Fibroblast of skin of abdomen (primary cell): ENCODE measurements at regions not wholly inside any gene's neighbourhood (a gene's known extent, or its start where the extent isn't known, plus 50 kb on each side); places are given as distances from the start of the nearest gene placed in this dataset.

ENCODE experiments used
- DNase-seq: peaks from one replicate; pipeline ENCODE4 v3.0.0-alpha.2; 2013

GRCh38 chr21:28749536-28749935 lies 243.1 kb downstream of the LTN1 start:
- DNase-seq = no peak

- DNase-seq = no peak
Measured at GRCh38 chr21:28747464-28747863, 245.2 kb downstream of the LTN1 start.

- no peak for DNase-seq
Measured at GRCh38 chr21:28746166-28746565, 246.5 kb downstream of the LTN1 start.

- peak; percentile 83 for DNase-seq
Measured at GRCh38 chr21:28745131-28746016, 247.3 kb downstream of the LTN1 start.

GRCh38 chr21:28743723-28744122 lies 249.0 kb downstream of the LTN1 start:
- no peak for DNase-seq

GRCh38 chr21:28742527-28742926 lies 250.2 kb downstream of the LTN1 start:
- peak; percentile 72 for DNase-seq

GRCh38 chr21:28740125-28740524 lies 252.6 kb downstream of the LTN1 start:
- DNase-seq = no peak

GRCh38 chr21:28738882-28739281 lies 253.8 kb downstream of the LTN1 start:
- no peak for DNase-seq

- no peak for DNase-seq
Measured at GRCh38 chr21:28738420-28738704, 254.3 kb downstream of the LTN1 start.

GRCh38 chr21:28737674-28738419 lies 254.8 kb downstream of the LTN1 start:
- DNase-seq = peak; percentile 63

- no peak for DNase-seq
Measured at GRCh38 chr21:28734522-28735175, 258.0 kb downstream of the LTN1 start.

- no peak for DNase-seq
Measured at GRCh38 chr21:28731700-28732321, 260.9 kb downstream of the LTN1 start.

- DNase-seq = no peak
Measured at GRCh38 chr21:28729887-28730286, 262.8 kb downstream of the LTN1 start.

- DNase-seq = no peak
Measured at GRCh38 chr21:28727809-28728208, 264.9 kb downstream of the LTN1 start.

GRCh38 chr21:28725396-28725795 lies 267.3 kb downstream of the LTN1 start:
- DNase-seq = peak; percentile 62

GRCh38 chr21:28723646-28724045 lies 269.0 kb downstream of the LTN1 start:
- no peak for DNase-seq

GRCh38 chr21:28719723-28720122 lies 273.0 kb downstream of the LTN1 start:
- no peak for DNase-seq

- peak; percentile 92 for DNase-seq
Measured at GRCh38 chr21:28714777-28715464, 277.8 kb downstream of the LTN1 start.

GRCh38 chr21:28712411-28712810 lies 280.3 kb downstream of the LTN1 start:
- DNase-seq = no peak

- DNase-seq = peak; percentile 45
Measured at GRCh38 chr21:28705616-28706015, 287.1 kb downstream of the LTN1 start.

- no peak for DNase-seq
Measured at GRCh38 chr21:28704746-28705145, 287.9 kb downstream of the LTN1 start.

- no peak for DNase-seq
Measured at GRCh38 chr21:28703861-28704260, 288.8 kb downstream of the LTN1 start.
